ENCODE measurements at regions not wholly inside any gene's neighbourhood (a gene's known extent, or its start where the extent isn't known, plus 50 kb on each side); places are given as distances from the start of the nearest gene placed in this dataset.

DNA sequence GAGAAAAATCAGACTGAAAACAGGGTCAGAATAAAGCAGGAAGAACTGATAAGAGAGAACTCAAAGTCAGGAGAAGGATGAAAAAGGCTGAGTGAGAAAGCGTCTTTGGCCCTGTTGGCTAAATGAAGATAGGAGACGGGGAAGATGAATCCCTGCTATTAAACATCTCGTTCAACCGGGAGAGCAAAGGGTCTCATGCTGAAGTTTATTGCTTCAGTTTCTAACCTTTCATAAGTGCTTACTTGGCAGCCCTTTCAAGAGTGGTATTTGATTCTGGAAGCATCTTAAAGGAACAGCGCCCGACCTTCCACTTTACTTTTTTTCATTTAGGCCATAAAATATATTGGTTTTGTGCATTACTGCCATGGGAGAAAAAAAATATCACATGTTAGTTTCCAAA, 288.3 kb upstream of the RBFOX1 start:
- no peaks in the 10 kb centered on the region for H3K9me3 ChIP-seq
- 47 to 58% methylated on average over 6 of the region's 6 CpGs for WGBS, 2 donors
- ATAC-seq: no peak
- no peaks in the 10 kb centered on the region for H3K4me1 ChIP-seq
- intact Hi-C loops (cut with DNase I): no loop called here
- TF ChIP-seq POLR2A (IDR thresholded peaks at IDR 0.05): no peak
- TF ChIP-seq, protein P1, sequence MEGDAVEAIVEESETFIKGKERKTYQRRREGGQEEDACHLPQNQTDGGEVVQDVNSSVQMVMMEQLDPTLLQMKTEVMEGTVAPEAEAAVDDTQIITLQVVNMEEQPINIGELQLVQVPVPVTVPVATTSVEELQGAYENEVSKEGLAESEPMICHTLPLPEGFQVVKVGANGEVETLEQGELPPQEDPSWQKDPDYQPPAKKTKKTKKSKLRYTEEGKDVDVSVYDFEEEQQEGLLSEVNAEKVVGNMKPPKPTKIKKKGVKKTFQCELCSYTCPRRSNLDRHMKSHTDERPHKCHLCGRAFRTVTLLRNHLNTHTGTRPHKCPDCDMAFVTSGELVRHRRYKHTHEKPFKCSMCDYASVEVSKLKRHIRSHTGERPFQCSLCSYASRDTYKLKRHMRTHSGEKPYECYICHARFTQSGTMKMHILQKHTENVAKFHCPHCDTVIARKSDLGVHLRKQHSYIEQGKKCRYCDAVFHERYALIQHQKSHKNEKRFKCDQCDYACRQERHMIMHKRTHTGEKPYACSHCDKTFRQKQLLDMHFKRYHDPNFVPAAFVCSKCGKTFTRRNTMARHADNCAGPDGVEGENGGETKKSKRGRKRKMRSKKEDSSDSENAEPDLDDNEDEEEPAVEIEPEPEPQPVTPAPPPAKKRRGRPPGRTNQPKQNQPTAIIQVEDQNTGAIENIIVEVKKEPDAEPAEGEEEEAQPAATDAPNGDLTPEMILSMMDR (IDR thresholded peaks at IDR 0.05): no peak
- H3K27ac ChIP-seq: no peak overlapping the region
- H3K4me3 ChIP-seq: no peak overlapping the region
- H3K36me3 ChIP-seq (replicated peaks in 1 of 2; ENCODE audit: insufficient read depth in 1 of 2, low read depth in 2 of 2): no peaks in the 10 kb centered on the region
- H3K27me3 ChIP-seq: no peaks in the 10 kb centered on the region
- no peak for DNase-seq

DNA sequence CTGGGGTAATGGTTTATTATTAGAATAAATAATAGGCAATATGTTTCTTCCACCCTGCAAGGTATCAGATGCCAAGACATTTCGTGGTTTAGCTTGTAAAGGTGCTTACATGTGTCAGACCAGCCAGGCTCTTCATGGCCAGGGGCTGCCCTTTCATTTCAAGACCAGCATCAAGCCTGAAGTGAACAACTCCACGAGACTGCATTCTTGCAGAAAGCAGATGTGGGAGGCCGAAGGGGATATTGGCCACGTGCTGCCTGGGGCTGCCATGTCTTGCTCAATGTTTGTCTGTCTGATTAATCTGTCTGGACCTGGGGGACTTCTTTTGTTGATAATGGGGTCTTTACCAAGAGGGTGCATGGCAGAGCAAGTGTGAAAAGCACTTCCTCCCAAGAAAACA, 294.2 kb upstream of the RBFOX1 start:
- Histone ChIP-seq H3K36me3 (replicated peaks in 1 of 2; ENCODE audit: insufficient read depth in 1 of 2, low read depth in 2 of 2) (no peaks in the 10 kb centered on the region), H3K9me3 (no peaks in the 10 kb centered on the region), H3K4me1 (no peaks in the 10 kb centered on the region), H3K27ac (no peak overlapping the region), H3K27me3 (no peaks in the 10 kb centered on the region), H3K4me3 (no peak overlapping the region)
- intact Hi-C loops (cut with DNase I): no loop called here
- TF ChIP-seq, protein P1 (IDR thresholded peaks at IDR 0.05): no peak
- TF ChIP-seq POLR2A (IDR thresholded peaks at IDR 0.05): no peak
- DNase-seq: no peak
- 23 to 36% methylated on average over 4 of the region's 4 CpGs for WGBS, 2 donors
- no peak for ATAC-seq

DNA sequence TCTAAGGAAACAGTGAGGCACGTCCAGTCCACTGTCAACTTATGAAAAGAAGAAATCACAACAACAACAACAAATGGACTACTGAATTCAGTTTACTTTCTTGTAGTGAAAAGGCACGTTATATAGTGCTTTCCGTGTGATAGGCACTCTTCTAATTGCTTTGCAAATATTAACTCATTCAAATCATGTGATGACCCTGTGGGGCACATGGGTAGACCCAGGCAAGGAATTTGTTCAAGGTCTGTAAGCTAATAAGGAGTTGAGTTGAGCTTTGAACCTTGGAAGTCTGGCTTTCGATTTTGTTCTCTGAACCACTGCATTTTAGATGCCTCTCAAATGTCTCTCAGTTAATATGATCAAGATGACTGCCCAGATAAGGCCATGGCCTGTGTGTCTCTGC, 295.1 kb upstream of the RBFOX1 start:
- Histone ChIP-seq H3K4me1 (no peaks in the 10 kb centered on the region), H3K27me3 (no peaks in the 10 kb centered on the region), H3K36me3 (replicated peaks in 1 of 2; ENCODE audit: insufficient read depth in 1 of 2, low read depth in 2 of 2) (no peaks in the 10 kb centered on the region), H3K9me3 (no peaks in the 10 kb centered on the region), H3K27ac (no peak overlapping the region), H3K4me3 (no peak overlapping the region)
- 1 to 17% methylated on average over 4 of the region's 4 CpGs for WGBS, 2 donors
- DNase-seq (no peak), ATAC-seq (no peak)
- intact Hi-C loops (cut with DNase I): no loop called here
- TF ChIP-seq, protein P1 (IDR thresholded peaks at IDR 0.05): no peak

DNA sequence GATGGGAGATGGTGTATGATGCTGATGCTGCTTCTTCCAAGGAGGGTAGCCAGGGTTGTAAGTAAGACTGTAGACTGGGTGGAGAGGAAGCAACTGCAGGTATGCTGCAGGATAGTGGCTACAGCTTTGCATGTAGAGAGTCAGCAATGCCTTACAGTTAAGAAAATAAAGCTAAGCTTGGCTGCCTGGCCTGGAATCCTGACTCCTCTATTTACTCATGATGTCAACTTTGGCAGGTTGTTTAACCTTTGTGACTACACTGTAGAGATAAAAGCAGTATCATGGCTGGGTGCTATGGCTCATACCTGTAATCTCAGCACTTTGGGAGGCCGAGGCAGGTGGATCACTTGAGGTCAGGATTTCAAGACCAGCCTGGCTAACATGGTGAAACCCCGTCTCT, 301.6 kb upstream of the RBFOX1 start:
- no peaks in the 10 kb centered on the region for H3K36me3 ChIP-seq (replicated peaks in 1 of 2; ENCODE audit: insufficient read depth in 1 of 2, low read depth in 2 of 2)
- no peaks in the 10 kb centered on the region for H3K9me3 ChIP-seq
- TF ChIP-seq, protein P1 (IDR thresholded peaks at IDR 0.05): no peak
- no peak for TF ChIP-seq POLR2A (IDR thresholded peaks at IDR 0.05)
- DNase-seq: no peak
- ATAC-seq: no peak
- intact Hi-C loops (cut with DNase I): no loop called here
- WGBS, 2 donors: 41 to 42% methylated on average over 2 of the region's 2 CpGs
- no peak overlapping the region for H3K4me3 ChIP-seq
- H3K27me3 ChIP-seq: no peaks in the 10 kb centered on the region
- H3K4me1 ChIP-seq: no peaks in the 10 kb centered on the region
- no peak overlapping the region for H3K27ac ChIP-seq

DNA sequence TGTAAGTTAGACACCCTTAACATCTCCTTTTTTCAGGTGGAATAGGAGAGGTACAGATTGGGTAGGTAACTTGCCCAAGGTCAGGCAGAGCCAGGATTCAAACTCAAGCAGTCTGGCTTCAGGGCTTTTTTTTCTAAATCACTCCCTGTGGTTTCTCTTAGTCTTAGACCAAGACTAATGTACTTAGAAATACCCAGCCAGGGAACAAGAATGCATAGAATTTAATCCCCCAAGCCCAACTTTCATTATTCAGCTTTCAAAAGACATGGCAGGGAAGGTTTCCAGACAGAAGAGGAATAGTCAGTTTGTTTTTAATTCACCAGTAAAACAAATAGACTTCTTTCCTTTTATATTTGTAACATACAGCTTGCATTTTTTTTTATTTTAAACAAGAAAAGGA, 305.2 kb upstream of the RBFOX1 start:
- Histone ChIP-seq H3K27me3 (no peaks in the 10 kb centered on the region), H3K9me3 (no peaks in the 10 kb centered on the region), H3K4me1 (no peaks in the 10 kb centered on the region), H3K27ac (no peak overlapping the region), H3K4me3 (no peak overlapping the region), H3K36me3 (replicated peaks in 1 of 2; ENCODE audit: insufficient read depth in 1 of 2, low read depth in 2 of 2) (no peaks in the 10 kb centered on the region)
- DNase-seq (no peak), ATAC-seq (no peak)
- intact Hi-C loops (cut with DNase I): no loop called here
- TF ChIP-seq, protein P1 (IDR thresholded peaks at IDR 0.05): no peak
- TF ChIP-seq POLR2A (IDR thresholded peaks at IDR 0.05): no peak
